Astrocyte of the cerebellum (primary cell): ENCODE measurements at regions not wholly inside any gene's neighbourhood (a gene's known extent, or its start where the extent isn't known, plus 50 kb on each side); places are given as distances from the start of the nearest gene placed in this dataset.
A peak's percentile ranks its signal among the peaks of the same experiment; 100 is the strongest.

Experiments used
- DNase-seq: peaks from one replicate; pipeline ENCODE4 v3.0.0-alpha.2; 2011; ENCODE audit warnings: low read depth
- H3K4me3 ChIP-seq: 2 replicates; pipeline ENCODE4 v1.5.1; 2011; ENCODE audit warnings: mild to moderate bottlenecking, low read depth, low read length, moderate library complexity
- in situ Hi-C: cut with HindIII; loops from 2 replicates; pipeline ENCODE4 v1.10.0; 2017; ENCODE audit warnings: low sequenced_read_pairs
- TF ChIP-seq, protein P1 (sequence below): IDR thresholded peaks from 2 replicates; pipeline ENCODE4 v1.5.1; 2012; ENCODE audit warnings: low read length, low read depth, moderate library complexity, mild to moderate bottlenecking; ENCODE audit errors: missing control alignments

- in situ Hi-C loops: no loop called here
- DNase-seq: no peak
- no peak overlapping the region for H3K4me3 ChIP-seq
- TF ChIP-seq, protein P1, sequence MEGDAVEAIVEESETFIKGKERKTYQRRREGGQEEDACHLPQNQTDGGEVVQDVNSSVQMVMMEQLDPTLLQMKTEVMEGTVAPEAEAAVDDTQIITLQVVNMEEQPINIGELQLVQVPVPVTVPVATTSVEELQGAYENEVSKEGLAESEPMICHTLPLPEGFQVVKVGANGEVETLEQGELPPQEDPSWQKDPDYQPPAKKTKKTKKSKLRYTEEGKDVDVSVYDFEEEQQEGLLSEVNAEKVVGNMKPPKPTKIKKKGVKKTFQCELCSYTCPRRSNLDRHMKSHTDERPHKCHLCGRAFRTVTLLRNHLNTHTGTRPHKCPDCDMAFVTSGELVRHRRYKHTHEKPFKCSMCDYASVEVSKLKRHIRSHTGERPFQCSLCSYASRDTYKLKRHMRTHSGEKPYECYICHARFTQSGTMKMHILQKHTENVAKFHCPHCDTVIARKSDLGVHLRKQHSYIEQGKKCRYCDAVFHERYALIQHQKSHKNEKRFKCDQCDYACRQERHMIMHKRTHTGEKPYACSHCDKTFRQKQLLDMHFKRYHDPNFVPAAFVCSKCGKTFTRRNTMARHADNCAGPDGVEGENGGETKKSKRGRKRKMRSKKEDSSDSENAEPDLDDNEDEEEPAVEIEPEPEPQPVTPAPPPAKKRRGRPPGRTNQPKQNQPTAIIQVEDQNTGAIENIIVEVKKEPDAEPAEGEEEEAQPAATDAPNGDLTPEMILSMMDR: no peak
Measured at GRCh38 chr3:144060881-144061280, 89.3 kb downstream of the DIPK2A start.

DNA sequence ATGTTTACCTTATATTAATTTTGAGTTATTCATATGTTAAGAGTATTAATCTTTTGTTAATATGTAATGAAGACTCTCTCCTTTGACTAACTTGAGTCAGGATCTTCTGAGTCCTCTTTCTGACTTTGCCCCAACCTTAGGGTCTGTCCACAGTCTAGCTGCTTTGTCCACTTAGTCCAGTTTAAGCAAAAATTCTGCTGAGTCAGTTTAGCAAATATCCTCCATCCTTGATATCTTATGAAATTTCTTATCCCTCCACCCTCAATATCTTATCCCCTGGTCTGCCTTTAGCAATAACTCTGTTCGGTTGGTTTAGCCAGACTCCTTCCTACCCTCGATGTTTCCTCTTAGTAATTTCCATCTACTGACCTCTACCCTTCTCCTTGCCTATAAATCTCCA lies 91.7 kb downstream of the DIPK2A start:
- H3K4me3 ChIP-seq: no peak overlapping the region
- in situ Hi-C loops: no loop called here
- no peak for DNase-seq
- TF ChIP-seq, protein P1: no peak

DNA sequence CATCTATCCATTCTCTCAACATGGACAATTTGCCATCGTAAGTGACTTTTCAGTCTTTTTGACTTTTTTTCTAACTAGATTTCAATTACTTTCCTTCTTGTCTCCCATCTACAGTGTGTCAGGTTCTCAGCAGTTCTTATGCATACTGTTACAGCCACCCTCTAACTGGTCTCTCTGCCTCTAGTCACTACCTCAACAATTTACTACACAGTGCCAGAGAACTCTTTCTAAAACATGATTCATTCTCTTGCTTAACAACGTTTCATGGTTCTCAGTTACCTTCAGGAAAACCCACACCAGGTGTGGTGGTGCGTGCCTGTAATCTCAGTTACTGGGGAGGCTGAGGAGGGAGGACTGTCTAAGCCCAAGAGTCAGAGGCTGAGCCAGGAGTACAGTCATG lies 95.4 kb downstream of the DIPK2A start:
- DNase-seq: no peak
- no peak overlapping the region for H3K4me3 ChIP-seq
- in situ Hi-C loops: no loop called here
- TF ChIP-seq, protein P1: no peak

DNA sequence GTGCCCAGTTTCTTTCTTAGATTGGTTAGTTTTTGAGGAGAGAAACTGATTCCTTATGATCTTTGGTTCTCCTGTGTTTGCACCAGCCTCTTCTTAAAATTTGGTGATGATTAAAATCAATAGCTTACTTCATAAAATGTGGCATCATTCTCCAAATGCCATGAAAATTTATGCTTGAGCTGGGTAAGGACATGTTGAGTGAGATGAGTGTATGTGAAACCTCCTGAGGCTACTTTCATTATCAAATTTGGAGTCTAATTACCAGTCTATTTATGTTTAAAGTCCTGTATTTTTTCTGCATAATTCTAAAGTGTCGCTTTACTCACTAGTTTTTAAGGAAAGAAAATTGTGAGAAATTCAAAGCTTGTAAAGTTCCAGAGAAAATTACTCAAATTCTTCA lies 102.1 kb downstream of the DIPK2A start:
- in situ Hi-C loops: no loop called here
- DNase-seq: no peak
- no peak overlapping the region for H3K4me3 ChIP-seq
- TF ChIP-seq, protein P1: no peak

GRCh38 chr3:144079634-144080033 lies 108.0 kb downstream of the DIPK2A start:
- DNase-seq: no peak
- in situ Hi-C loops: no loop called here
- no peak overlapping the region for H3K4me3 ChIP-seq
- TF ChIP-seq, protein P1: no peak

- no peak overlapping the region for H3K4me3 ChIP-seq
- DNase-seq: no peak
- in situ Hi-C loops: no loop called here
- TF ChIP-seq, protein P1: no peak
Measured at GRCh38 chr3:144084929-144085328, 113.3 kb downstream of the DIPK2A start.

- TF ChIP-seq, protein P1: no peak
- in situ Hi-C loops: no loop called here
- peak; percentile 6 for DNase-seq
- no peak overlapping the region for H3K4me3 ChIP-seq
Measured at GRCh38 chr3:144085964-144086363, 114.3 kb downstream of the DIPK2A start.
